ENCODE measurements at regions not wholly inside any gene's neighbourhood (a gene's known extent, or its start where the extent isn't known, plus 50 kb on each side); places are given as distances from the start of the nearest gene placed in this dataset.

- intact Hi-C loops (cut with DNase I; ENCODE audit: low total_unique reads), result no loop called here
- no peak for DNase-seq
- no peak for TF ChIP-seq POLR2A (IDR thresholded peaks at IDR 0.05)
- TF ChIP-seq CTCF (IDR thresholded peaks at IDR 0.05), result no peak
- no peaks in the 10 kb centered on the region for H3K27me3 ChIP-seq
- H3K36me3 ChIP-seq (ENCODE audit: low read depth, missing control alignments), result no peaks in the 10 kb centered on the region
- 57 to 65% methylated on average over 3 to 5 of the region's 5 CpGs for WGBS, 2 donors
- no peak overlapping the region for H3K27ac ChIP-seq
- H3K4me1 ChIP-seq, result no peaks in the 10 kb centered on the region
- no peak overlapping the region for H3K4me3 ChIP-seq
- no peaks in the 10 kb centered on the region for H3K9me3 ChIP-seq
Measured at GRCh38 chr1:115233598-115233997, 104.5 kb downstream of the NGF start.

- 77 to 78% methylated on average over 3 of the region's 3 CpGs for WGBS, 2 donors
Measured at GRCh38 chr1:115230281-115230680, 107.8 kb downstream of the NGF start.

GRCh38 chr1:115229016-115229415 lies 109.0 kb downstream of the NGF start:
- Histone ChIP-seq H3K36me3 (ENCODE audit: low read depth, missing control alignments) (no peaks in the 10 kb centered on the region), H3K4me1 (no peaks in the 10 kb centered on the region), H3K9me3 (no peaks in the 10 kb centered on the region), H3K27ac (no peak overlapping the region), H3K27me3 (no peaks in the 10 kb centered on the region), H3K4me3 (no peak overlapping the region)
- 96 to 98% methylated on average over 1 of the region's 1 CpG for WGBS, 2 donors
- intact Hi-C loops (cut with DNase I; ENCODE audit: low total_unique reads), result no loop called here
- TF ChIP-seq POLR2A (IDR thresholded peaks at IDR 0.05) (no peak), CTCF (IDR thresholded peaks at IDR 0.05) (no peak)
- no peak for DNase-seq

More at GRCh38 chr1:115230281-115230680, 107.8 kb downstream of the NGF start:
- intact Hi-C loops (cut with DNase I; ENCODE audit: low total_unique reads), result no loop called here
- no peak overlapping the region for H3K27ac ChIP-seq
- H3K4me1 ChIP-seq, result no peaks in the 10 kb centered on the region
- no peaks in the 10 kb centered on the region for H3K9me3 ChIP-seq
- no peaks in the 10 kb centered on the region for H3K36me3 ChIP-seq (ENCODE audit: low read depth, missing control alignments)
- DNase-seq, result no peak
- H3K27me3 ChIP-seq, result no peaks in the 10 kb centered on the region
- H3K4me3 ChIP-seq, result no peak overlapping the region
- TF ChIP-seq POLR2A (IDR thresholded peaks at IDR 0.05) (no peak), CTCF (IDR thresholded peaks at IDR 0.05) (no peak)

- Histone ChIP-seq H3K4me3 (no peak overlapping the region), H3K27me3 (no peaks in the 10 kb centered on the region), H3K27ac (no peak overlapping the region), H3K4me1 (no peaks in the 10 kb centered on the region), H3K9me3 (no peaks in the 10 kb centered on the region), H3K36me3 (ENCODE audit: low read depth, missing control alignments) (no peaks in the 10 kb centered on the region)
- 92% methylated on average over 4 of the region's 4 CpGs for WGBS, 2 donors
- TF ChIP-seq POLR2A (IDR thresholded peaks at IDR 0.05), result no peak
- no peak for TF ChIP-seq CTCF (IDR thresholded peaks at IDR 0.05)
- DNase-seq, result no peak
- intact Hi-C loops (cut with DNase I; ENCODE audit: low total_unique reads), result no loop called here
Measured at GRCh38 chr1:115228191-115228590, 109.9 kb downstream of the NGF start.

GRCh38 chr1:115227346-115228082 lies 110.5 kb downstream of the NGF start:
- Histone ChIP-seq H3K27me3 (no peaks in the 10 kb centered on the region), H3K9me3 (no peaks in the 10 kb centered on the region), H3K4me3 (no peak overlapping the region), H3K4me1 (no peaks in the 10 kb centered on the region), H3K27ac (no peak overlapping the region), H3K36me3 (ENCODE audit: low read depth, missing control alignments) (no peaks in the 10 kb centered on the region)
- TF ChIP-seq POLR2A (IDR thresholded peaks at IDR 0.05), result no peak
- no peak for TF ChIP-seq CTCF (IDR thresholded peaks at IDR 0.05)
- DNase-seq, result no peak
- 89 to 91% methylated on average over 8 of the region's 8 CpGs for WGBS, 2 donors
- intact Hi-C loops (cut with DNase I; ENCODE audit: low total_unique reads), result no loop called here

All from testis (tissue), 2 donors.